K562 (cell line): ENCODE measurements at regions not wholly inside any gene's neighbourhood (a gene's known extent, or its start where the extent isn't known, plus 50 kb on each side); places are given as distances from the start of the nearest gene placed in this dataset.

ENCODE experiments used
- CREB3L1 ChIP-seq: fragments of 450-650 bp; IDR thresholded peaks from 2 replicates; pipeline ENCODE4 v1.6.1; 2014; ENCODE audit warnings: low read depth, mild to moderate bottlenecking, moderate library complexity, borderline replicate concordance
- ETV6 ChIP-seq, 3 experiments: fragments of 150-350 bp in 1 of 3; sonication (generic) in 1 of 3; formaldehyde crosslinking in 1 of 3; IDR thresholded peaks; 2 replicates each; pipeline versions ENCODE4 v1.6.1 to v1.8.0; 2014 to 2022; ENCODE audit warnings: borderline replicate concordance in 2 of 3, low read depth in 2 of 3, antibody characterized with exemption in 1 of 3, low read length in 1 of 3, mild to moderate bottlenecking in 1 of 3, missing genetic modification reagents in 1 of 3
- RREB1 ChIP-seq: fragments of 250-450 bp; sonication (Bioruptor Pico); IDR thresholded peaks from 2 replicates; pipeline ENCODE4 v1.4.0; 2020
- VEZF1 ChIP-seq: fragments of 200-800 bp; sonication (Bioruptor generic); IDR thresholded peaks from 2 replicates; pipeline ENCODE4 v1.6.1; 2017; ENCODE audit warnings: missing genetic modification characterization, missing compliant biosample characterization
- ZBTB40 ChIP-seq, 2 experiments: fragments of 450-650 bp in 1 of 2; sonication (generic) in 1 of 2; formaldehyde crosslinking in 1 of 2; IDR thresholded peaks; 2 replicates each; pipeline versions ENCODE4 v1.7.1 to v1.9.0; 2016 to 2022; ENCODE audit warnings: inconsistent platforms in 1 of 2, mild to moderate bottlenecking in 1 of 2, missing genetic modification reagents in 1 of 2
- ZKSCAN3 ChIP-seq: fragments of 250-450 bp; sonication (Bioruptor Pico); IDR thresholded peaks from 2 replicates; pipeline ENCODE4 v1.4.0; 2020

GRCh38 chr6:105810105-105810921 lies 275.8 kb upstream of the PRDM1 start (continued):
- TF ChIP-seq ETV6 (IDR thresholded peaks at IDR 0.05; ENCODE audit: borderline replicate concordance in 1 of 2, low read depth in 2 of 2, low read length in 1 of 2) (peak in 1 of 2 experiments; percentile 19; a peak in 1 of 4 replicates), ETV6 (CRISPR knock-in tag; IDR thresholded peaks at IDR 0.05; ENCODE audit: borderline replicate concordance) (no peak), ZBTB40 (IDR thresholded peaks at IDR 0.05) (0 out of 2 replicates have a peak, but pooled peaks have one; percentile 25), ZBTB40 (CRISPR knock-in tag; IDR thresholded peaks at IDR 0.05) (no peak), CREB3L1 (no peak; the same call in 1 of the 2 replicates), ZKSCAN3 (CRISPR knock-in tag) (no peak), RREB1 (CRISPR knock-in tag) (no peak), VEZF1 (CRISPR knock-in tag) (peak; percentile 95)
